GM23338 (cell line): ENCODE measurements at regions not wholly inside any gene's neighbourhood (a gene's known extent, or its start where the extent isn't known, plus 50 kb on each side); places are given as distances from the start of the nearest gene placed in this dataset.
"Not testable (repeated sequence)": the region's sequence is repeated elsewhere in the genome, so short reads cannot be mapped to it uniquely, and the experiment has no call there.

ENCODE experiments used
- EZH2phosphoT487 ChIP-seq: fragments of 200-600 bp; sonication (generic); IDR thresholded peaks from one replicate; pipeline ENCODE4 v1.8.1; 2018; ENCODE audit warnings: antibody characterized with exemption; ENCODE audit not compliant: unreplicated experiment
- POLR2AphosphoS5 ChIP-seq: IDR thresholded peaks from 2 replicates; pipeline ENCODE4 v1.6.1; 2016; ENCODE audit warnings: antibody characterized with exemption, low read depth
- TF ChIP-seq, protein P1 (sequence below): IDR thresholded peaks from one replicate; pipeline ENCODE4 v1.6.1; 2018; ENCODE audit warnings: antibody characterized with exemption; ENCODE audit not compliant: unreplicated experiment
- TF ChIP-seq, protein P2 (sequence below), 2 experiments: fragments of 200-600 bp in 1 of 2; sonication (generic) in 1 of 2; conservative IDR thresholded peaks; 2 replicates each; pipeline versions ENCODE4 v1.5.1 to v1.6.1; 2016 to 2017; ENCODE audit warnings: antibody characterized with exemption in 2 of 2, low read depth in 2 of 2, mild to moderate bottlenecking in 2 of 2, moderate library complexity in 1 of 2

DNA sequence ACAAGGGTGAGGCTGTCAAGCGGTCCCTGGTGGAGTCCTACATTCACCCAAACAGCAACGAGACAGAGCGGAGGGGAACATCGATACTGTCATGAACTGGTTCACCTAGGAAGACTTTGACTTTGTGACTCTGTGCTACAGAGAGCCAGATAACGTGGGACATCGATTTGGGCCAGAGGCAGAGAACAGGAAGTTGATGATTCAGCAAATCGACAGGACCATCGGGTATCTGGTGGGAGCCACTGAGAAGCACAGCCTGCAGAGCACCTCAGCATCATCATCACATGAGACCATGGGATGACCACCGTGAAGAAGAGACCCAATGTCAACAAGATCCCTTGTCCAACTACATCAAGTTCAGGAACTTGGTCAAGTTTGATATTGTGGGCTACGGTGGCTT lies 104.1 kb upstream of the DRD5 start:
- TF ChIP-seq, protein P1, sequence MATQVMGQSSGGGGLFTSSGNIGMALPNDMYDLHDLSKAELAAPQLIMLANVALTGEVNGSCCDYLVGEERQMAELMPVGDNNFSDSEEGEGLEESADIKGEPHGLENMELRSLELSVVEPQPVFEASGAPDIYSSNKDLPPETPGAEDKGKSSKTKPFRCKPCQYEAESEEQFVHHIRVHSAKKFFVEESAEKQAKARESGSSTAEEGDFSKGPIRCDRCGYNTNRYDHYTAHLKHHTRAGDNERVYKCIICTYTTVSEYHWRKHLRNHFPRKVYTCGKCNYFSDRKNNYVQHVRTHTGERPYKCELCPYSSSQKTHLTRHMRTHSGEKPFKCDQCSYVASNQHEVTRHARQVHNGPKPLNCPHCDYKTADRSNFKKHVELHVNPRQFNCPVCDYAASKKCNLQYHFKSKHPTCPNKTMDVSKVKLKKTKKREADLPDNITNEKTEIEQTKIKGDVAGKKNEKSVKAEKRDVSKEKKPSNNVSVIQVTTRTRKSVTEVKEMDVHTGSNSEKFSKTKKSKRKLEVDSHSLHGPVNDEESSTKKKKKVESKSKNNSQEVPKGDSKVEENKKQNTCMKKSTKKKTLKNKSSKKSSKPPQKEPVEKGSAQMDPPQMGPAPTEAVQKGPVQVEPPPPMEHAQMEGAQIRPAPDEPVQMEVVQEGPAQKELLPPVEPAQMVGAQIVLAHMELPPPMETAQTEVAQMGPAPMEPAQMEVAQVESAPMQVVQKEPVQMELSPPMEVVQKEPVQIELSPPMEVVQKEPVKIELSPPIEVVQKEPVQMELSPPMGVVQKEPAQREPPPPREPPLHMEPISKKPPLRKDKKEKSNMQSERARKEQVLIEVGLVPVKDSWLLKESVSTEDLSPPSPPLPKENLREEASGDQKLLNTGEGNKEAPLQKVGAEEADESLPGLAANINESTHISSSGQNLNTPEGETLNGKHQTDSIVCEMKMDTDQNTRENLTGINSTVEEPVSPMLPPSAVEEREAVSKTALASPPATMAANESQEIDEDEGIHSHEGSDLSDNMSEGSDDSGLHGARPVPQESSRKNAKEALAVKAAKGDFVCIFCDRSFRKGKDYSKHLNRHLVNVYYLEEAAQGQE, result not testable (repeated sequence)
- TF ChIP-seq, protein P2, sequence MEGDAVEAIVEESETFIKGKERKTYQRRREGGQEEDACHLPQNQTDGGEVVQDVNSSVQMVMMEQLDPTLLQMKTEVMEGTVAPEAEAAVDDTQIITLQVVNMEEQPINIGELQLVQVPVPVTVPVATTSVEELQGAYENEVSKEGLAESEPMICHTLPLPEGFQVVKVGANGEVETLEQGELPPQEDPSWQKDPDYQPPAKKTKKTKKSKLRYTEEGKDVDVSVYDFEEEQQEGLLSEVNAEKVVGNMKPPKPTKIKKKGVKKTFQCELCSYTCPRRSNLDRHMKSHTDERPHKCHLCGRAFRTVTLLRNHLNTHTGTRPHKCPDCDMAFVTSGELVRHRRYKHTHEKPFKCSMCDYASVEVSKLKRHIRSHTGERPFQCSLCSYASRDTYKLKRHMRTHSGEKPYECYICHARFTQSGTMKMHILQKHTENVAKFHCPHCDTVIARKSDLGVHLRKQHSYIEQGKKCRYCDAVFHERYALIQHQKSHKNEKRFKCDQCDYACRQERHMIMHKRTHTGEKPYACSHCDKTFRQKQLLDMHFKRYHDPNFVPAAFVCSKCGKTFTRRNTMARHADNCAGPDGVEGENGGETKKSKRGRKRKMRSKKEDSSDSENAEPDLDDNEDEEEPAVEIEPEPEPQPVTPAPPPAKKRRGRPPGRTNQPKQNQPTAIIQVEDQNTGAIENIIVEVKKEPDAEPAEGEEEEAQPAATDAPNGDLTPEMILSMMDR (conservative IDR thresholded peaks at IDR 0.05; ENCODE audit: low read depth in 2 of 2), result not testable (repeated sequence)
- not testable (repeated sequence) for TF ChIP-seq POLR2AphosphoS5, EZH2phosphoT487
